Gastroesophageal sphincter (tissue), 3 donors: ENCODE measurements at regions not wholly inside any gene's neighbourhood (a gene's known extent, or its start where the extent isn't known, plus 50 kb on each side); places are given as distances from the start of the nearest gene placed in this dataset.

ENCODE experiments used
- EP300 ChIP-seq: sonication (generic); formaldehyde crosslinking; IDR thresholded peaks from one replicate; pipeline ENCODE4 v1.6.1; 2017; ENCODE audit warnings: antibody characterized with exemption, mild to moderate bottlenecking
- POLR2A ChIP-seq, 2 donors: fragments of 450-650 bp; IDR thresholded peaks; one replicate each; pipeline ENCODE4 v1.6.1; 2017; ENCODE audit warnings: antibody characterized with exemption in 2 of 2, mild to moderate bottlenecking in 2 of 2, moderate library complexity in 1 of 2
- POLR2AphosphoS5 ChIP-seq: sonication (generic); formaldehyde crosslinking; IDR thresholded peaks from one replicate; pipeline ENCODE4 v1.6.1; 2017; ENCODE audit warnings: antibody characterized with exemption
- TF ChIP-seq, protein P1 (sequence below), 4 experiments: fragments of 200-600 bp in 2 of 4; fragments of 450-650 bp in 2 of 4; sonication (generic) in 1 of 4; IDR thresholded peaks; one replicate each; pipeline ENCODE4 v1.5.1; 2017 to 2019; ENCODE audit warnings: antibody characterized with exemption in 4 of 4, mild to moderate bottlenecking in 2 of 4, moderate library complexity in 2 of 4

DNA sequence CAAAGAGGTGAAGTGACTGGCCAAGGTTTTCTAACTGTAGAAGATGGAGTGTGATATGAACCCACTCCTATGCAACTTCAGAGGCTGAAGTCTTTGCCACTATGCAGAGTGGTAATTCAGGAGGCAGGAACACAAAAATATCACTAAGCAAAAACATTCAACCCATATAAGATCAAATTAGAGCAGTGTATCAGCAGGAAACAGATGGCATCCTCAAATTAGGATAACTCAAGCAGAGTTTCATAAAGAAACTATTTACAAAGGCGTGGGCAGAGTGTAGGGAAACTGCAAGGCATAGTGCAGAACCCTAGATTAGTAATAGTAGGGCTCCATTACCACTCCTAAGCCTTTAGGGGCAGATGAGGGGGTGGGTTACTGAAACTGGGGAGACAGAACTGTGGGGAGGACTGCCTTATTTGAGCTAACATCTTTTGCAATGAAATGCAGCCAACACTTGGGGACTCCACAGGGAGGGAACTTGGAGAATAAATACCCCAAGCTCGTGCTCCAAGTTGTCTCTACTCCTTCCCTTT lies 72.2 kb downstream of the PTTG1 start:
- TF ChIP-seq, protein P1, sequence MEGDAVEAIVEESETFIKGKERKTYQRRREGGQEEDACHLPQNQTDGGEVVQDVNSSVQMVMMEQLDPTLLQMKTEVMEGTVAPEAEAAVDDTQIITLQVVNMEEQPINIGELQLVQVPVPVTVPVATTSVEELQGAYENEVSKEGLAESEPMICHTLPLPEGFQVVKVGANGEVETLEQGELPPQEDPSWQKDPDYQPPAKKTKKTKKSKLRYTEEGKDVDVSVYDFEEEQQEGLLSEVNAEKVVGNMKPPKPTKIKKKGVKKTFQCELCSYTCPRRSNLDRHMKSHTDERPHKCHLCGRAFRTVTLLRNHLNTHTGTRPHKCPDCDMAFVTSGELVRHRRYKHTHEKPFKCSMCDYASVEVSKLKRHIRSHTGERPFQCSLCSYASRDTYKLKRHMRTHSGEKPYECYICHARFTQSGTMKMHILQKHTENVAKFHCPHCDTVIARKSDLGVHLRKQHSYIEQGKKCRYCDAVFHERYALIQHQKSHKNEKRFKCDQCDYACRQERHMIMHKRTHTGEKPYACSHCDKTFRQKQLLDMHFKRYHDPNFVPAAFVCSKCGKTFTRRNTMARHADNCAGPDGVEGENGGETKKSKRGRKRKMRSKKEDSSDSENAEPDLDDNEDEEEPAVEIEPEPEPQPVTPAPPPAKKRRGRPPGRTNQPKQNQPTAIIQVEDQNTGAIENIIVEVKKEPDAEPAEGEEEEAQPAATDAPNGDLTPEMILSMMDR (IDR thresholded peaks at IDR 0.05) = no peak
- TF ChIP-seq POLR2AphosphoS5 = no peak
- TF ChIP-seq POLR2A (IDR thresholded peaks at IDR 0.05) = no peak
- no peak for TF ChIP-seq EP300
